ENCODE measurements at regions not wholly inside any gene's neighbourhood (a gene's known extent, or its start where the extent isn't known, plus 50 kb on each side); places are given as distances from the start of the nearest gene placed in this dataset.

GRCh38 chr20:4324611-4325243 is 75.6 kb upstream of the ADRA1D start:
- Histone ChIP-seq H3K9me3 (no peaks in the 10 kb centered on the region), H3K9me2 (no peaks in the 10 kb centered on the region), H3K4me3 (ENCODE audit: low read depth in 2 of 2, low read length in 1 of 2) (no peak overlapping the region), H3K79me2 (ENCODE audit: insufficient read depth) (no peaks in the 10 kb centered on the region), H3K4me1 (ENCODE audit: control insufficient read depth in 1 of 2, insufficient read depth in 2 of 2, low read depth in 1 of 2, low read length in 1 of 2) (no peaks in the 10 kb centered on the region), H4K20me1 (ENCODE audit: insufficient read depth) (no peaks in the 10 kb centered on the region), H3F3A (replicated peaks; ENCODE audit: insufficient read depth) (no peaks in the 10 kb centered on the region), H3K4me2 (no peak overlapping the region), H3K9ac (no peak overlapping the region), H3K27me3 (ENCODE audit: insufficient read depth) (no peaks in the 10 kb centered on the region), H3K27ac (ENCODE audit: low read depth in 2 of 2, low read length in 1 of 2) (no peak overlapping the region), H3K36me3 (replicated peaks in 1 of 2; ENCODE audit: control insufficient read depth in 1 of 2, insufficient read depth in 2 of 2, low read length in 1 of 2) (no peaks in the 10 kb centered on the region), H2AFZ (ENCODE audit: low read depth) (no peak overlapping the region)
- TF ChIP-seq TCF12 (IDR thresholded peaks at IDR 0.05) (no peak), RXRA (IDR thresholded peaks at IDR 0.05; ENCODE audit: borderline replicate concordance, low read depth) (no peak), FOXM1 (IDR thresholded peaks at IDR 0.05; ENCODE audit: low read depth) (no peak), TEAD4 (IDR thresholded peaks at IDR 0.05; ENCODE audit: borderline replicate concordance, insufficient read depth) (no peak), EP300 (IDR thresholded peaks at IDR 0.05; ENCODE audit: borderline replicate concordance in 1 of 2, low read depth in 1 of 2, low read length in 1 of 2) (no peak)
- 29% methylated on average over 5 of the region's 5 CpGs for WGBS (ENCODE audit: low lambda C conversion rate)
- ChIA-PET POLR2A (no interaction called here), CTCF (no interaction called here)
- no peak for DNase-seq

DNA sequence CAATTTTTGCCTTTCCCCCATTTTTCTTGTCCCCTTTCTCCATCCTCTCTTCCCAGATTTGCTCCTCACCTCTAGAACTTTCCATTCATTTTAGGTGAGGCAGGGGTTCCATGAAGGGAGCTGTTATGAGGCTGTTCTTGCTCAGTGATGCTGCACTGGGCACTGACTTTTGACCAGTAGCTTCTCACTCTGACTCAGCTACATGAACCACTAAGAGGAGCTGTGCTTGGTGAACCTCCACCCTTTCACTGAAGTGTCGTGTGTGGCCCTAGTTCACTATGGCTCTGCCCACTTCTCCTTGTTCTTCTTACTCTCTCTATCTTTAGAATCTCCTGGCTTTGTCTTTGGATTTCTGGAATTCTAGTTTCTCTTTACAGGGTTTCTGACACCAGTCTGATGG is 73.4 kb upstream of the ADRA1D start:
- Histone ChIP-seq H3K9me2 (no peaks in the 10 kb centered on the region), H3K4me1 (ENCODE audit: control insufficient read depth in 1 of 2, insufficient read depth in 2 of 2, low read depth in 1 of 2, low read length in 1 of 2) (no peaks in the 10 kb centered on the region), H3K27me3 (ENCODE audit: insufficient read depth) (no peaks in the 10 kb centered on the region), H3K9me3 (no peaks in the 10 kb centered on the region), H3K27ac (ENCODE audit: low read depth in 2 of 2, low read length in 1 of 2) (no peak overlapping the region), H3K4me3 (ENCODE audit: low read depth in 2 of 2, low read length in 1 of 2) (no peak overlapping the region), H3K36me3 (replicated peaks in 1 of 2; ENCODE audit: control insufficient read depth in 1 of 2, insufficient read depth in 2 of 2, low read length in 1 of 2) (no peaks in the 10 kb centered on the region), H3K79me2 (ENCODE audit: insufficient read depth) (no peaks in the 10 kb centered on the region), H3K4me2 (no peak overlapping the region), H4K20me1 (ENCODE audit: insufficient read depth) (no peaks in the 10 kb centered on the region), H3F3A (replicated peaks; ENCODE audit: insufficient read depth) (no peaks in the 10 kb centered on the region), H3K9ac (no peak overlapping the region), H2AFZ (ENCODE audit: low read depth) (0 out of 2 replicates have a peak overlapping the region, but pooled peaks have one; percentile 53)
- POLR2A ChIA-PET: no interaction called here
- 6% methylated on average over 1 of the region's 1 CpG for WGBS (ENCODE audit: low lambda C conversion rate)
- TF ChIP-seq TAF1 (IDR thresholded peaks at IDR 0.05; ENCODE audit: borderline replicate concordance, low read depth, low read length) (no peak), MEF2A (IDR thresholded peaks at IDR 0.05; ENCODE audit: borderline replicate concordance, low read depth) (no peak), RCOR1 (IDR thresholded peaks at IDR 0.05; ENCODE audit: low read length) (no peak), SMC3 (IDR thresholded peaks at IDR 0.05; ENCODE audit: low read depth, low read length) (no peak), YY1 (IDR thresholded peaks at IDR 0.05; ENCODE audit: low read depth) (no peak), TEAD4 (IDR thresholded peaks at IDR 0.05; ENCODE audit: borderline replicate concordance, insufficient read depth) (no peak), EP300 (IDR thresholded peaks at IDR 0.05; ENCODE audit: borderline replicate concordance in 1 of 2, low read depth in 1 of 2, low read length in 1 of 2) (no peak), SIN3A (IDR thresholded peaks at IDR 0.05; ENCODE audit: borderline replicate concordance, low read depth, low read length) (no peak), POLR2AphosphoS5 (IDR thresholded peaks at IDR 0.05; ENCODE audit: low read depth, low read length) (no peak), CHD2 (IDR thresholded peaks at IDR 0.05; ENCODE audit: low read length, partially characterized antibody) (no peak)
- TF ChIP-seq, protein P1, sequence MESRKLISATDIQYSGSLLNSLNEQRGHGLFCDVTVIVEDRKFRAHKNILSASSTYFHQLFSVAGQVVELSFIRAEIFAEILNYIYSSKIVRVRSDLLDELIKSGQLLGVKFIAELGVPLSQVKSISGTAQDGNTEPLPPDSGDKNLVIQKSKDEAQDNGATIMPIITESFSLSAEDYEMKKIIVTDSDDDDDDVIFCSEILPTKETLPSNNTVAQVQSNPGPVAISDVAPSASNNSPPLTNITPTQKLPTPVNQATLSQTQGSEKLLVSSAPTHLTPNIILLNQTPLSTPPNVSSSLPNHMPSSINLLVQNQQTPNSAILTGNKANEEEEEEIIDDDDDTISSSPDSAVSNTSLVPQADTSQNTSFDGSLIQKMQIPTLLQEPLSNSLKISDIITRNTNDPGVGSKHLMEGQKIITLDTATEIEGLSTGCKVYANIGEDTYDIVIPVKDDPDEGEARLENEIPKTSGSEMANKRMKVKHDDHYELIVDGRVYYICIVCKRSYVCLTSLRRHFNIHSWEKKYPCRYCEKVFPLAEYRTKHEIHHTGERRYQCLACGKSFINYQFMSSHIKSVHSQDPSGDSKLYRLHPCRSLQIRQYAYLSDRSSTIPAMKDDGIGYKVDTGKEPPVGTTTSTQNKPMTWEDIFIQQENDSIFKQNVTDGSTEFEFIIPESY (IDR thresholded peaks at IDR 0.05; ENCODE audit: borderline replicate concordance, low read depth): no peak
- DNase-seq: no peak
- CTCF ChIA-PET: no interaction called here

All from SK-N-SH (cell line).